GM10248 (cell line): ENCODE measurements at regions not wholly inside any gene's neighbourhood (a gene's known extent, or its start where the extent isn't known, plus 50 kb on each side); places are given as distances from the start of the nearest gene placed in this dataset.

Source experiments
- CTCF ChIA-PET: fragments of 300-600 bp; sonication (Branson Sonifier 250); formaldehyde crosslinking; extraction: SDS; loops from one replicate; lab custom pipeline; 2021; ENCODE audit warnings: antibody characterized with exemption; lab: Yijun Ruan, JAX
- POLR2A ChIA-PET: fragments of 350-650 bp; sonication (Branson Sonifier 250); formaldehyde crosslinking; extraction: SDS; loops from one replicate; lab custom pipeline; 2020; ENCODE audit warnings: antibody characterized with exemption; lab: Yijun Ruan, JAX
- DNase-seq: peaks from one replicate; pipeline ENCODE4 v3.0.0; 2012; ENCODE audit errors: extremely low spot score
- CTCF ChIP-seq: IDR thresholded peaks from 2 replicates; pipeline ENCODE4 v1.5.1; 2012; ENCODE audit warnings: mild to moderate bottlenecking, low read depth; ENCODE audit errors: extremely low read depth, missing control alignments, control extremely low read depth

GRCh38 chr1:14479865-14480264 is 118.6 kb upstream of the KAZN start:
- CTCF ChIA-PET, result no interaction called here
- POLR2A ChIA-PET, result no interaction called here
- TF ChIP-seq CTCF, result no peak
- DNase-seq, result no peak

- DNase-seq, result no peak
- no peak for TF ChIP-seq CTCF
- POLR2A ChIA-PET, result no interaction called here
- CTCF ChIA-PET, result interaction anchor here (1.4 kb wide), 1 partner anchor 24 kb away, joined by 3 read pairs; no protein-coding TSS in a partner anchor
Observed at GRCh38 chr1:14482784-14483450, 115.6 kb upstream of the KAZN start.

GRCh38 chr1:14485285-14485684 is 113.2 kb upstream of the KAZN start:
- POLR2A ChIA-PET, result no interaction called here
- CTCF ChIA-PET, result no interaction called here
- no peak for DNase-seq
- TF ChIP-seq CTCF, result no peak

GRCh38 chr1:14486401-14487201 is 111.9 kb upstream of the KAZN start:
- ChIA-PET CTCF (interaction anchor here (1.1 to 1.2 kb wide), 2 partner anchors 13 to 28 kb away, joined by 3 to 4 read pairs; no protein-coding TSS in a partner anchor), POLR2A (no interaction called here)
- no peak for DNase-seq
- no peak for TF ChIP-seq CTCF

GRCh38 chr1:14487671-14488070 is 110.8 kb upstream of the KAZN start:
- no peak for TF ChIP-seq CTCF
- DNase-seq, result no peak
- POLR2A ChIA-PET, result no interaction called here
- CTCF ChIA-PET, result no interaction called here

GRCh38 chr1:14494911-14495310 is 103.6 kb upstream of the KAZN start:
- TF ChIP-seq CTCF, result no peak
- POLR2A ChIA-PET, result no interaction called here
- no peak for DNase-seq
- CTCF ChIA-PET, result no interaction called here
